ENCODE measurements at regions not wholly inside any gene's neighbourhood (a gene's known extent, or its start where the extent isn't known, plus 50 kb on each side); places are given as distances from the start of the nearest gene placed in this dataset.

DNA sequence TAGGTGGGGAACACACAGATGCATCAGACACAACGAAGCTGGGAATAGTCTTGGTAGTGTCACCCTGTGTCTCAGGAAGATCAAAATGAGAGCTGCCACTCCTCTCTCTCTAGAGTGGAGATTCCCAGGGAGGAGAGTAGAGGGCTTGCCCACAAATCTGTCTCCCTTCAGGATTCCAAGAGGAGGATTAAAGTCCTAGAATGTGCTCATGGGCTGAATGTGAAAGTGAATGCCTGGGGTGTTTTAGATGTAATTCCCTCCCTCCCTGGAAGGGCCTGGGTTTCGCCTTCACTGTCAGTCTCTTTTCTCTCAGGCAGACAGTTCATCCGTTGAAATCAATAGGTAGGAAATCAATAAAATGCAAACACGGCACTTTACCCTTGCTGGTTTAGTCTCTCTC is 282.6 kb upstream of the PPARGC1A start:
- DNase-seq (ENCODE audit: low spot score) = no peak
- no peak overlapping the region for H3K27ac Mint-ChIP-seq
- no peaks in the 10 kb centered on the region for H3K4me1 Mint-ChIP-seq (ENCODE audit: low read depth)
- no peaks in the 10 kb centered on the region for H3K27me3 Mint-ChIP-seq (ENCODE audit: low read depth)
- no peak overlapping the region for H3K4me3 Mint-ChIP-seq
- H3K36me3 Mint-ChIP-seq (ENCODE audit: low read depth) = no peaks in the 10 kb centered on the region
- peaks cover 3% of the 10 kb centered on the region for H3K9me3 Mint-ChIP-seq

DNA sequence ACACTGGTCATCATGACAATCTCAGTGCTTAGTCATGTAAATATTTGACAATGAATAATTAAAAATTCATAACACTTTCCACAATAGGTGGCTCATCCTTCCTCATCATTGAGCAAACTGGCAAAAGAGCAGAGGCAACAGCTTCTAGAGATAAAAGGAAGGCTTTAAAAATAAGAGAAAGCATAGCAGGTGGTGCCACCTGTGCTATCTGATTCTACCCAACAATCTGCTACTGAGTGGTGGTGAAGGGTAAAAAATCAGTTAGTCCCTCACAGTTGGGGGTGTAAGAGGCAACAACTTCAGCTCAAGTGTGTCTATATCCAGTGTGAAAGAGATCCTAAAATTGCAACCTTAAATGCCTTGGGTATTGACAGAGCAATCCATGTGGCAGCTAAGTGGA is 280.1 kb upstream of the PPARGC1A start:
- Mint-ChIP-seq H3K9me3 (peaks cover 3% of the 10 kb centered on the region), H3K36me3 (ENCODE audit: low read depth) (no peaks in the 10 kb centered on the region), H3K4me1 (ENCODE audit: low read depth) (no peaks in the 10 kb centered on the region), H3K4me3 (no peak overlapping the region), H3K27ac (no peak overlapping the region), H3K27me3 (ENCODE audit: low read depth) (no peaks in the 10 kb centered on the region)
- DNase-seq (ENCODE audit: low spot score) = no peak

DNA sequence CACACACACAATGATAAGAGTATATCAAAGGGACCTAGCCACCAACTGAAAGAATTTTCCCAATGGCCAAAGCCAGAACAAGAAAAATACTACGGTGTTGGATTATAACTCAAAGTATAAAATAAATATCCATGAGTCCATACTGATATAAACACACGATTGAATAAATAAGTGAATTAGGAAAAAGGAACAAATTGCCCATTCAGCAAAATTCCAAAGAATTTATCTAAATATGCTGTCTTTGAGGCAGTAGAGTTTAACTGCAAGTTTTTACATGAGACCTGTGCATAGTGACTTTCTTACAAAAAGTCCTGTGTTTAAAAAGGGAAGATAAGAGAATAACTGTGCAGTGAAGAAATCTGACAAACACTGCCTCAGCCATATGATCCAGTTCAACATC is 278.8 kb upstream of the PPARGC1A start:
- Mint-ChIP-seq H3K4me3 (no peak overlapping the region), H3K4me1 (ENCODE audit: low read depth) (no peaks in the 10 kb centered on the region), H3K27me3 (ENCODE audit: low read depth) (no peaks in the 10 kb centered on the region), H3K27ac (no peak overlapping the region), H3K36me3 (ENCODE audit: low read depth) (no peaks in the 10 kb centered on the region), H3K9me3 (no peaks in the 10 kb centered on the region)
- DNase-seq (ENCODE audit: low spot score) = no peak

DNA sequence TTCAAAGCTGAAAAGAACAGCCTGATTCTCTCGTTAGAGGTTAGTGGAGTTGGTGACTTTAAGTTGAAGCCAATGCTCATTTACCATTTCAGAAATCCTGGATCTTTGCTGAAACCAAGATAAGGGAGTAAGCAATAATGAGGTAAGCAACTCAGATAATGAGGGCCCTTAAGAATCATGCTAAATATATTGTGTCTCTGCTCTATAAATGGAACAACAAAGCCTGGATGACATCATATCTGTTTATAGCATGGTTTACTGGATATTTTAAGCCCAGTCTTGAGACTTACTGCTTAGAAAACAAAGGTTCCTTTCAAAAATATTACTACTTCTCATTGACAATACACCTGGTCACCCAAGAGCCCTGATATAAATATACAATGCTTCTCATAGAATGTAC is 276.7 kb upstream of the PPARGC1A start:
- Mint-ChIP-seq H3K27me3 (ENCODE audit: low read depth) (no peaks in the 10 kb centered on the region), H3K4me1 (ENCODE audit: low read depth) (no peaks in the 10 kb centered on the region), H3K4me3 (no peak overlapping the region), H3K36me3 (ENCODE audit: low read depth) (no peaks in the 10 kb centered on the region), H3K9me3 (peaks cover 1% of the 10 kb centered on the region), H3K27ac (no peak overlapping the region)
- DNase-seq (ENCODE audit: low spot score) = no peak

DNA sequence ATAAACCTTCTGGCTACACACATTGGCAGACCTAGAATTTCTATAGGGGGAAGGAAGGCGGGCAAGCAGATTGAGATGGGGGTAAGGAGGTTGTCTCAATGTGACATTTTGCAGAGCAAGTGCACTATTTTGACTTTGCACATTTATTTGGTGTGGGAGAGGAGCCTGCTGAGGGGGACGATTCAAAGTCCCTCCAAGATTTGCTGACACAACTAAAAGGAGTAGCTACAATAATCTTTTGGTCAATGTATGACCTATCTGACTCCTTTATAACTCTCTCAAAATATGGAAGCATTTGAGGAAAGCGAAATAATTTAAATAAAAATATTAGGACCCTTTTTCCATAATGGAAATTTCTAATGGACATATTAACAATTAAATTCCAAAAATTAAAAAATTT is 274.9 kb upstream of the PPARGC1A start:
- H3K27me3 Mint-ChIP-seq (ENCODE audit: low read depth) = no peaks in the 10 kb centered on the region
- no peak for DNase-seq (ENCODE audit: low spot score)
- H3K4me1 Mint-ChIP-seq (ENCODE audit: low read depth) = no peaks in the 10 kb centered on the region
- no peak overlapping the region for H3K4me3 Mint-ChIP-seq
- no peaks in the 10 kb centered on the region for H3K36me3 Mint-ChIP-seq (ENCODE audit: low read depth)
- H3K27ac Mint-ChIP-seq = no peak overlapping the region
- peaks cover 4% of the 10 kb centered on the region for H3K9me3 Mint-ChIP-seq

DNA sequence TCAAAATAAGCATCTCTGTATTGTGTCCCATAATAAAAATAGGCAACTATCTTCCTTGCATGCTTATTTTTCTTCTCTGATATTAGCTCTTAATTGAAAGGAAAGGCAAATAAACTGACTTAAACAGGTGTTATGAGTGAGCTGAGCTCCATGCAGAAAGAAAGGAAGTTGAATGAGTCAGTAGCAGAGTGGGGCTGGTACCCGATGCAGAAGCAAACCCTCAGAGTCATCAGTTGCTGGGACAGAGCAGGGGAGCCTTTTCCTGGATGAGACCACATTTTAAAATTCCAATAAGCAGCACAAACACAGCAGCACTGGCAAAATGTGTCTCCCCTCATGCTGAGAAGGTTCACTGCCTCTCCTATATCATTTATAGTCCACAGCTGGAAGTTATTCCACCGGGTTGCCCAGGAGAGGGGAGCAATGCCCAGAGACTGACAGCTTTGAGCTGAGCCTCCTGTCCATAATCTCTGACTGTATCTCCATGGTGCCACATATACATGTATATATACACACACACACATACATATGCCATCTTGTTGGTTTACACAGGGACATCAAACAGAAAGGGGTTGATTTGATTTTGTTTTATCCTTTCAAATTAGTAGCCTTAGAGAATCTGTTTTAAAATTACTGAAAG is 274.3 kb upstream of the PPARGC1A start:
- no peak for DNase-seq (ENCODE audit: low spot score)
- Mint-ChIP-seq H3K4me1 (ENCODE audit: low read depth) (no peaks in the 10 kb centered on the region), H3K9me3 (peaks cover 4% of the 10 kb centered on the region), H3K36me3 (ENCODE audit: low read depth) (no peaks in the 10 kb centered on the region), H3K27me3 (ENCODE audit: low read depth) (no peaks in the 10 kb centered on the region), H3K4me3 (no peak overlapping the region), H3K27ac (no peak overlapping the region)

DNA sequence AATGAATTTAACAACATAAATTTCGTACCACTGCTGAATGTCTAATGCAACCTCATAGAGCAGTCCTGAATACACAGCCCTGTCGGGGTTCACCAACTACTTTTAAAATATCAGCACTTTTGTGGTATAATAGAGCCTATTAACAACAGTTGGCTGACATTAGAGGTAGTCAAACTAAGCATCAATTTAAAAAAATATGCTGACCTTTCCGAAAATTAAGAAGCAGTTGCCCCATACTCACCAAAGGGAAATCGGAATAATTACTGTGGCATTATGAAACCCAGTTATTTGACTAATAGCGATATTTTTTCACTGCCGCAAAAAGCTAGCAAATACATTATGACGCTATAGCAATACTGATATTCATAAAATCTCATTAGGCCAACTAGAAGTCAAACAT is 273.5 kb upstream of the PPARGC1A start:
- Mint-ChIP-seq H3K9me3 (peaks cover 4% of the 10 kb centered on the region), H3K36me3 (ENCODE audit: low read depth) (no peaks in the 10 kb centered on the region), H3K4me3 (no peak overlapping the region), H3K4me1 (ENCODE audit: low read depth) (no peaks in the 10 kb centered on the region), H3K27me3 (ENCODE audit: low read depth) (no peaks in the 10 kb centered on the region), H3K27ac (no peak overlapping the region)
- DNase-seq (ENCODE audit: low spot score) = no peak

DNA sequence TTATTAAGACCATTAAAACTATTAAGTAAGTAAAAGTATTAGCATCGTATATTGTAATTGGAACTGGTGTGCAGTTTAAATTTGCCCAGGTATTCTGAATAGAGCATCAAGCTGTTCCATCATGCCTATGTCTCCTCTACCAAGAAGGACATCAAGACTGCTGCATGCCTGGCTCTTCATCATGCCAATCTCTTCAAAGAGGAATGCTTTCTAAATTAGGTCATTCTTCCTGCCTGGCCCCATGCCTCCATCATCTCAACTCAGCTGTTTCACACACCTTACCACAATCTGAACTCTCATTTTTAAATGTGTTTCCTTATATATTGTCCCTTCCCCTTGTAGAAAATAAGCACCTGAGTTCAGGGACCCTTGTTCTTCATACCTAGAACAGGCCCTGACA is 270.5 kb upstream of the PPARGC1A start:
- Mint-ChIP-seq H3K36me3 (ENCODE audit: low read depth) (no peaks in the 10 kb centered on the region), H3K9me3 (peaks cover 4% of the 10 kb centered on the region), H3K4me3 (no peak overlapping the region), H3K4me1 (ENCODE audit: low read depth) (no peaks in the 10 kb centered on the region), H3K27me3 (ENCODE audit: low read depth) (no peaks in the 10 kb centered on the region), H3K27ac (no peak overlapping the region)
- no peak for DNase-seq (ENCODE audit: low spot score)

DNA sequence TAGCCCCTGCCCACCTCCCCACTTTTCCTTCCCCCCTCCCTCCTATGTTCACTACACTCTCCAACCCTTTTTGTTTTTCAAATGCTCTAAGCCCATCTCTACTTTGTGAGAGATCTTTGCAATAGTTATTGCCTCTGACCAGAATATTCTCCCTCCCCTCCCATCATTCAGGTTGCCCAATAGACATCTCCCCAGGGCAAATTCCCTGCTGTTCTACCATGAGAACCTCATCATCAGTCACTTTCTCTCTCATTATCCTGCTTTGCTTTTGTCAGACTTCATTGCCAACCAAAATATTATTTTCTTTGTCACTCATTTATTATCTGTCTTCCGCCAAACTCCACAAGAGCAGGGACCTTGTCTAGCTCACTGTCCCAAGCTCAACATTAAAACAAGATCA is 268.2 kb upstream of the PPARGC1A start:
- Mint-ChIP-seq H3K36me3 (ENCODE audit: low read depth) (no peaks in the 10 kb centered on the region), H3K4me1 (ENCODE audit: low read depth) (no peaks in the 10 kb centered on the region), H3K27me3 (ENCODE audit: low read depth) (no peaks in the 10 kb centered on the region), H3K9me3 (peaks cover 4% of the 10 kb centered on the region), H3K4me3 (no peak overlapping the region), H3K27ac (no peak overlapping the region)
- no peak for DNase-seq (ENCODE audit: low spot score)

DNA sequence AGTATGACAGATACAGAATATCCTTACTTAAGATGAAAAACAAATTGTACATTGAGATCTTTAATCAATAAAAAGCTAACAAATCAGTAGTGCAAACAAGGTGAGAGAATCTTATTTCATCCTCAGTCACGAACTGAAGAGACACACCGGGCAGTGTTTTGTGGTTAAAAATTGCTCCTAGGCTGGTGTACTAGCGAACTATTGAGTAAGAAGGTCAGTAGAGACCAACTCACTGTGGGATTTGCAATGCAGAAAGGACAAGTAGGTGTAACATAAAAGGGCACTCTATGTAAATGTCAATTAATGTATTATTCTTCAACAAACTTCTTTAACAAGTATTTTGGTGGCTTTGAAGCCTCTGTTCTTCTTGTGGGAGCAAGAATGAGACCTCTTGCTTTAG is 260.2 kb upstream of the PPARGC1A start:
- no peak for DNase-seq (ENCODE audit: low spot score)
- H3K36me3 Mint-ChIP-seq (ENCODE audit: low read depth) = no peaks in the 10 kb centered on the region
- H3K4me3 Mint-ChIP-seq = no peak overlapping the region
- H3K27me3 Mint-ChIP-seq (ENCODE audit: low read depth) = no peaks in the 10 kb centered on the region
- no peaks in the 10 kb centered on the region for H3K4me1 Mint-ChIP-seq (ENCODE audit: low read depth)
- H3K9me3 Mint-ChIP-seq = no peaks in the 10 kb centered on the region
- H3K27ac Mint-ChIP-seq = no peak overlapping the region

DNA sequence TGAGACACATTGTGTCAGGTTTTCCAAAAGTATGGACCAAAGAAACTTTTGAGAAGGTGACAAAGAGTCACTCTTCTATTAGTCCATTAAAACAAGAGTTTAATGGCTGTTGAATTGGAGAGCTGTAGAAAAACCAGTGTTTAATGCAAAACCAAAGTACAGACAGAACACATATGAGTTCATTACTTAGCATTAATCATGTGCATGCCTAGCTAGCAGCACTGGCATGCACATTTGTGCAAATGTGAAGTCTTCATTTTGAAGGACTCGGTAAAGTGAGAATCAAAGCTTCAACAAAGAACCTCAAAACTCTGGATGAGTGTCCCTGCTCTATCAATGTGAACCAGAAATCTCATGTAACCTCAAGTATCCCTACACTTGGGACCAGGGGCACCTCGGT is 256.3 kb upstream of the PPARGC1A start:
- DNase-seq (ENCODE audit: low spot score) = no peak
- no peaks in the 10 kb centered on the region for H3K36me3 Mint-ChIP-seq (ENCODE audit: low read depth)
- no peak overlapping the region for H3K27ac Mint-ChIP-seq
- no peaks in the 10 kb centered on the region for H3K4me1 Mint-ChIP-seq (ENCODE audit: low read depth)
- no peaks in the 10 kb centered on the region for H3K9me3 Mint-ChIP-seq
- no peaks in the 10 kb centered on the region for H3K27me3 Mint-ChIP-seq (ENCODE audit: low read depth)
- H3K4me3 Mint-ChIP-seq = no peak overlapping the region

DNA sequence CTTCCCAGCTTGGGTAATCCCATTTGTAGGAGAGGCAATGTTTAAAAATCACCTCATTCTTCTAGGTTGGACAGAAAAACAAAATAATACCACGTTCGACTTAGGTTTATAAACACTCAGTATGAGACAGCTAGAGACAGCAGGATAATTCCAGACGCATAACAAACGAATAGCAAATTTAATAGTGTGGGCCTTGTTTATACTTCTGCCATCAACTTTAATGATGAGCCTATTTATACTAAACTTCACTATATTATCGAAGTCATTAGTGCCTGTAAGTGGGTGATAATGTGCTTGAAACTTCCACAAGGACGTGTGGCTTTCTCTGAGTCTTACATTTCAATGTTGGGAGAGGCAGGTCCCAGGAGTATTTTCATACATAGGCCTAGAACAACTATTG is 255.7 kb upstream of the PPARGC1A start:
- no peaks in the 10 kb centered on the region for H3K4me1 Mint-ChIP-seq (ENCODE audit: low read depth)
- DNase-seq (ENCODE audit: low spot score) = no peak
- H3K9me3 Mint-ChIP-seq = no peaks in the 10 kb centered on the region
- no peak overlapping the region for H3K27ac Mint-ChIP-seq
- H3K27me3 Mint-ChIP-seq (ENCODE audit: low read depth) = no peaks in the 10 kb centered on the region
- H3K4me3 Mint-ChIP-seq = no peak overlapping the region
- no peaks in the 10 kb centered on the region for H3K36me3 Mint-ChIP-seq (ENCODE audit: low read depth)

DNA sequence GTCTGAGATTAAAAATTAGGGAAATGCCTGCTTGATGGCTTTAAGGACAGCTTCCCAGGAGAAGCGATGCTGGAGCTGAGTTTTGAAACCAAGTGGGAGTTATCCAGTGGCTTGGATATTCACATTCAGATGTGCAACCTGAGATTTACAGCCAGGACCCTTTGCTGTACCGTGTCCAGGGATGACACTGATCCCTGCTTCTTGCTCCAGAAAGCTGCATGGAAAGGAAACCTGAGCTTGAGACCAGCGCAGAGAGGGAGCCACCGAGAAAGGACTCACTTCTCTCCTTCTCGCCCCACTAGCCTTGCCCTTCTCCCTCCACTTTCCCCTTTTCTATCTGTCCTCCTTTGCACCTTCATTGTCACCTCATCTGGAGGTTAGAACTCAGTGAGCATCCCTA is 254.5 kb upstream of the PPARGC1A start:
- Mint-ChIP-seq H3K36me3 (ENCODE audit: low read depth) (no peaks in the 10 kb centered on the region), H3K9me3 (no peaks in the 10 kb centered on the region), H3K4me3 (no peak overlapping the region)

DNA sequence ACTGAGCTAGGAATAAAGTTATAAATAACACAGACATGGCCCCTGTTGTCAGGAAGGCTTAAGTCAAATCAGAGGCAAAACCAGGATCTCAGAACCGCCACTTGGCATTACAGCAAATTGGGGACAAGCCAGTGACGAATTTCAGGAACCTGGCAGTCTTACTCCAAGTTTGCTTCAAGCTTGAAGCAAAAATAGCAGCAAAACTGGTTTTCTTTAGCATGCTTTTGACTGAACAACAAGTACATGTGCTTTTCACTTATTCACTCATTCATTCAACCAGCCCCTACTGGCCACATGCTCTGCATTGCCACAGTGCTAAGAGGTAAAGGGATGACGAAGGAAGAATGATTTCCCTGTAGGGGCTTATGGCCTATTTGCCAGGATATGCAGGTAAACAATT is 253.9 kb upstream of the PPARGC1A start:
- Mint-ChIP-seq H3K27ac (no peak overlapping the region), H3K4me3 (no peak overlapping the region), H3K9me3 (no peaks in the 10 kb centered on the region), H3K27me3 (ENCODE audit: low read depth) (no peaks in the 10 kb centered on the region), H3K36me3 (ENCODE audit: low read depth) (no peaks in the 10 kb centered on the region), H3K4me1 (ENCODE audit: low read depth) (no peaks in the 10 kb centered on the region)
- DNase-seq (ENCODE audit: low spot score) = no peak

More for the DNA sequence above, 254.5 kb upstream of the PPARGC1A start:
- no peak for DNase-seq (ENCODE audit: low spot score)
- H3K27me3 Mint-ChIP-seq (ENCODE audit: low read depth) = no peaks in the 10 kb centered on the region
- no peaks in the 10 kb centered on the region for H3K4me1 Mint-ChIP-seq (ENCODE audit: low read depth)
- H3K27ac Mint-ChIP-seq = no peak overlapping the region

DNA sequence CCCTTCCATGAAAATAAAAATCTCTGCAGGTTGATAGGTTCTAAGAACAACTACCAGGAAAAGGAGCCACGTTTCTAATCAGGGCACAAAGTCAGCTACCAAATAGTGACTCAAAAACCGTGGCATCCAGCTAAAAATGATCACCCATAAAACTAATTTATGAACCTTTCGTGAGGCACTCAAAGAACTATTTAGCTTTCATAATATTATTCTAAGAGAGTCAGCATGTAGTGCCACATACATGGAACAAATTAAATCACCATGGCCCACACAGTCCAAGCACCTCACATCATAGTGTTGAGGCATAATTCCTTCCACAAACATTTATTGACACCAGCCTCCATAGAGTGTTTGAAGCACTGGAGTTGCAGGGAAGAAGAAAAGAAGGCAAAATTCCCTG is 252.0 kb upstream of the PPARGC1A start:
- DNase-seq (ENCODE audit: low spot score) = no peak
- no peak overlapping the region for H3K27ac Mint-ChIP-seq
- H3K4me1 Mint-ChIP-seq (ENCODE audit: low read depth) = no peaks in the 10 kb centered on the region
- no peaks in the 10 kb centered on the region for H3K9me3 Mint-ChIP-seq
- H3K36me3 Mint-ChIP-seq (ENCODE audit: low read depth) = no peaks in the 10 kb centered on the region
- H3K27me3 Mint-ChIP-seq (ENCODE audit: low read depth) = no peaks in the 10 kb centered on the region
- H3K4me3 Mint-ChIP-seq = no peak overlapping the region
